K562 (cell line): ENCODE measurements at regions not wholly inside any gene's neighbourhood (a gene's known extent, or its start where the extent isn't known, plus 50 kb on each side); places are given as distances from the start of the nearest gene placed in this dataset.

Experiments
- ATAC-seq: fragments of 200-7000 bp; cut with Tn5 transposase; 3 replicates; pipeline ENCODE4 v1.9.1; 2020; ENCODE audit warnings: moderate library complexity
- BruUV-seq: library from RNA; stranded (reverse); fragments of 400-500 nt; replicated peaks from 2 replicates; lab custom pipeline; 2021; lab: Mats Ljungman, UMichigan
- CTCF ChIA-PET: fragments of 300-600 bp; formaldehyde crosslinking; extraction: SDS; loops from one replicate; lab custom pipeline; 2021; ENCODE audit warnings: low intra/inter-chr PET ratio; lab: Yijun Ruan, JAX
- POLR2A ChIA-PET: fragments of 300-600, 350-650 bp; sonication (Branson Sonifier 250); formaldehyde crosslinking; extraction: SDS; loops from one replicate; lab custom pipeline; 2021; ENCODE audit warnings: antibody characterized with exemption, inconsistent platforms; lab: Yijun Ruan, JAX
- DNase-seq, 4 experiments: peaks; one replicate each; pipeline versions ENCODE4 v3.0.0 to v3.0.0-alpha.2; 2011 to 2018; ENCODE audit warnings: low spot score in 3 of 4, mixed read lengths in 3 of 4; ENCODE audit errors: extremely low read depth in 1 of 4
- FAIRE-seq: peaks from 2 replicates; lab custom pipeline; 2011; peaks lifted over from hg19 to GRCh38; lab: Jason Lieb, UNC
- H2AFZ ChIP-seq: 2 replicates; pipeline ENCODE4 v1.6.0; 2011; ENCODE audit warnings: low read depth, low read length, control low read depth, inconsistent platforms
- H3K27ac ChIP-seq: fragments of 200-600 bp; 3 replicates; pipeline ENCODE4 v1.8.0; 2011; ENCODE audit warnings: low read depth, mild to moderate bottlenecking, control low read depth, inconsistent platforms, low read length, moderate library complexity, mixed read lengths; ENCODE audit errors: extremely low read depth
- H3K27me3 ChIP-seq, 2 experiments: fragments of 300-600 bp in 1 of 2; 2 replicates in 1 of 2; 3 replicates in 1 of 2; pipeline versions ENCODE4 v1.6.0 to v1.8.0; 2011; ENCODE audit warnings: inconsistent platforms in 2 of 2, low read length in 2 of 2, mild to moderate bottlenecking in 1 of 2, mixed read lengths in 1 of 2, moderate library complexity in 1 of 2; ENCODE audit not compliant: control insufficient read depth in 2 of 2, insufficient read depth in 2 of 2
- H3K36me3 ChIP-seq: fragments of 300-600 bp; 3 replicates; pipeline ENCODE4 v1.8.0; 2011; ENCODE audit warnings: mild to moderate bottlenecking, low read length, inconsistent platforms; ENCODE audit not compliant: control insufficient read depth, insufficient read depth
- H3K4me1 ChIP-seq, 2 experiments: fragments of 200-600 bp in 1 of 2; replicated peaks in 1 of 2; 2 replicates in 1 of 2; 3 replicates in 1 of 2; pipeline versions ENCODE4 v1.5.1 to v1.8.0; 2011; ENCODE audit warnings: inconsistent platforms in 2 of 2, low read length in 2 of 2, mild to moderate bottlenecking in 1 of 2, mixed read lengths in 1 of 2, moderate library complexity in 1 of 2; ENCODE audit not compliant: control insufficient read depth in 2 of 2, insufficient read depth in 2 of 2
- H3K4me2 ChIP-seq: 2 replicates; pipeline ENCODE4 v1.6.1; 2011; ENCODE audit warnings: low read length, control low read depth, inconsistent platforms, mixed read lengths; ENCODE audit not compliant: insufficient read depth
- H3K4me3 ChIP-seq: fragments of 200-600 bp; sonication (generic), shearing (Covaris generic); 2 replicates; pipeline ENCODE4 v1.5.1; 2016; ENCODE audit warnings: control low read depth, inconsistent platforms
- H3K79me2 ChIP-seq: fragments of 200-600 bp; 3 replicates; pipeline ENCODE4 v1.8.0; 2011; ENCODE audit warnings: low read length, inconsistent platforms; ENCODE audit not compliant: control insufficient read depth, insufficient read depth
- H3K9ac ChIP-seq, 2 experiments: 2 replicates each; pipeline versions ENCODE4 v1.6.0 to v1.6.1; 2011; ENCODE audit warnings: low read depth in 2 of 2, low read length in 2 of 2, control low read depth in 1 of 2, inconsistent platforms in 1 of 2, mild to moderate bottlenecking in 1 of 2, mixed read lengths in 1 of 2; ENCODE audit not compliant: insufficient read depth in 1 of 2
- H3K9me1 ChIP-seq: one replicate; pipeline ENCODE4 v1.6.0; 2011; ENCODE audit warnings: inconsistent platforms, mild to moderate bottlenecking, low read length, moderate library complexity; ENCODE audit not compliant: control insufficient read depth, insufficient read depth
- H3K9me3 ChIP-seq: replicated peaks from 2 replicates; pipeline ENCODE4 v1.5.1; 2011; ENCODE audit warnings: low read depth, low read length, inconsistent platforms; ENCODE audit not compliant: control insufficient read depth, insufficient read depth
- H4K20me1 ChIP-seq: replicated peaks from 2 replicates; pipeline ENCODE4 v1.6.1; 2011; ENCODE audit warnings: low read length, inconsistent platforms, mixed read lengths; ENCODE audit not compliant: control insufficient read depth, insufficient read depth
- CBFB ChIP-seq: sonication (generic); formaldehyde crosslinking; IDR thresholded peaks from 2 replicates; pipeline ENCODE4 v1.4.0; 2020; ENCODE audit warnings: mild to moderate bottlenecking, missing genetic modification reagents
- GATAD2B ChIP-seq: fragments of 450-650 bp; IDR thresholded peaks from 2 replicates; pipeline ENCODE4 v1.6.1; 2017; ENCODE audit warnings: mild to moderate bottlenecking, borderline replicate concordance
- HDAC1 ChIP-seq, 2 experiments: fragments of 450-650 bp; IDR thresholded peaks; 2 replicates each; pipeline ENCODE4 v1.6.1; 2016 to 2017; ENCODE audit warnings: inconsistent platforms in 1 of 2, mild to moderate bottlenecking in 1 of 2, moderate library complexity in 1 of 2
- SMARCA5 ChIP-seq: fragments of 450-650 bp; IDR thresholded peaks from 2 replicates; pipeline ENCODE4 v1.6.1; 2016
- SRSF1 ChIP-seq: fragments of 200-400 bp; formaldehyde crosslinking; IDR thresholded peaks from 2 replicates; pipeline ENCODE4 v1.6.1; 2017; ENCODE audit warnings: mild to moderate bottlenecking, low read depth, low read length, moderate library complexity
- STAT5B ChIP-seq: fragments of 250-450 bp; sonication (Bioruptor Pico); IDR thresholded peaks from 2 replicates; pipeline ENCODE4 v1.8.0; 2021; ENCODE audit warnings: mild to moderate bottlenecking, inconsistent platforms
- ZFP36 ChIP-seq: fragments of 150-350 bp; IDR thresholded peaks from 2 replicates; pipeline ENCODE4 v1.6.1; 2018; ENCODE audit warnings: low read length, low read depth; ENCODE audit not compliant: partially characterized antibody
- ZNF253 ChIP-seq: fragments of 250-450 bp; sonication (Bioruptor Pico); conservative IDR thresholded peaks from 2 replicates; pipeline ENCODE4 v1.6.1; 2021; ENCODE audit warnings: mild to moderate bottlenecking
- ZNF695 ChIP-seq: fragments of 450-650 bp; formaldehyde crosslinking; IDR thresholded peaks from 2 replicates; pipeline ENCODE4 v1.4.0; 2020; ENCODE audit warnings: mild to moderate bottlenecking, moderate library complexity
- WGBS: fragments of 100-300 bp; shearing (Covaris generic); methylation state at CpG from one replicate; pipeline ENCODE4 v1.1.6; 2016; ENCODE audit warnings: low coverage, mixed read lengths; ENCODE audit not compliant: insufficient coverage; ENCODE audit errors: missing lambda C conversion rate; 5-methylcytosine and 5-hydroxymethylcytosine counted together
- in situ Hi-C: fragments of 300-500 bp; cut with MboI; formaldehyde crosslinking; loops from 4 replicates; pipeline ENCODE4 v1.15.0; 2018; ENCODE audit warnings: inconsistent platforms, mixed read lengths
- intact Hi-C: fragments of 100-400 bp; cut with micrococcal nuclease; formaldehyde crosslinking; loops from 2 replicates; pipeline ENCODE4 v1.14.2; 2022
- TF ChIP-seq, protein P1 (sequence below): IDR thresholded peaks from 2 replicates; pipeline ENCODE4 v1.6.1; 2011; ENCODE audit warnings: borderline replicate concordance, low read depth, mild to moderate bottlenecking, moderate library complexity, low read length; ENCODE audit not compliant: insufficient read depth, poor library complexity, severe bottlenecking
- TF ChIP-seq, protein P2 (sequence below): sonication (generic); formaldehyde crosslinking; IDR thresholded peaks from 2 replicates; pipeline ENCODE4 v1.8.1; 2023; ENCODE audit warnings: mild to moderate bottlenecking, missing genetic modification reagents

- TF ChIP-seq SRSF1 (no peak), HDAC1 (IDR thresholded peaks at IDR 0.05) (no peak), CBFB (no peak), ZNF253 (CRISPR knock-in tag) (no peak)
- TF ChIP-seq, protein P1, sequence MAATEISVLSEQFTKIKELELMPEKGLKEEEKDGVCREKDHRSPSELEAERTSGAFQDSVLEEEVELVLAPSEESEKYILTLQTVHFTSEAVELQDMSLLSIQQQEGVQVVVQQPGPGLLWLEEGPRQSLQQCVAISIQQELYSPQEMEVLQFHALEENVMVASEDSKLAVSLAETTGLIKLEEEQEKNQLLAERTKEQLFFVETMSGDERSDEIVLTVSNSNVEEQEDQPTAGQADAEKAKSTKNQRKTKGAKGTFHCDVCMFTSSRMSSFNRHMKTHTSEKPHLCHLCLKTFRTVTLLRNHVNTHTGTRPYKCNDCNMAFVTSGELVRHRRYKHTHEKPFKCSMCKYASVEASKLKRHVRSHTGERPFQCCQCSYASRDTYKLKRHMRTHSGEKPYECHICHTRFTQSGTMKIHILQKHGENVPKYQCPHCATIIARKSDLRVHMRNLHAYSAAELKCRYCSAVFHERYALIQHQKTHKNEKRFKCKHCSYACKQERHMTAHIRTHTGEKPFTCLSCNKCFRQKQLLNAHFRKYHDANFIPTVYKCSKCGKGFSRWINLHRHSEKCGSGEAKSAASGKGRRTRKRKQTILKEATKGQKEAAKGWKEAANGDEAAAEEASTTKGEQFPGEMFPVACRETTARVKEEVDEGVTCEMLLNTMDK = no peak
- TF ChIP-seq, protein P2, sequence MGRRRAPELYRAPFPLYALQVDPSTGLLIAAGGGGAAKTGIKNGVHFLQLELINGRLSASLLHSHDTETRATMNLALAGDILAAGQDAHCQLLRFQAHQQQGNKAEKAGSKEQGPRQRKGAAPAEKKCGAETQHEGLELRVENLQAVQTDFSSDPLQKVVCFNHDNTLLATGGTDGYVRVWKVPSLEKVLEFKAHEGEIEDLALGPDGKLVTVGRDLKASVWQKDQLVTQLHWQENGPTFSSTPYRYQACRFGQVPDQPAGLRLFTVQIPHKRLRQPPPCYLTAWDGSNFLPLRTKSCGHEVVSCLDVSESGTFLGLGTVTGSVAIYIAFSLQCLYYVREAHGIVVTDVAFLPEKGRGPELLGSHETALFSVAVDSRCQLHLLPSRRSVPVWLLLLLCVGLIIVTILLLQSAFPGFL = no peak
Measured at GRCh38 chr3:147729641-147730040, 320.5 kb downstream of the ZIC1 start (continued).

DNA sequence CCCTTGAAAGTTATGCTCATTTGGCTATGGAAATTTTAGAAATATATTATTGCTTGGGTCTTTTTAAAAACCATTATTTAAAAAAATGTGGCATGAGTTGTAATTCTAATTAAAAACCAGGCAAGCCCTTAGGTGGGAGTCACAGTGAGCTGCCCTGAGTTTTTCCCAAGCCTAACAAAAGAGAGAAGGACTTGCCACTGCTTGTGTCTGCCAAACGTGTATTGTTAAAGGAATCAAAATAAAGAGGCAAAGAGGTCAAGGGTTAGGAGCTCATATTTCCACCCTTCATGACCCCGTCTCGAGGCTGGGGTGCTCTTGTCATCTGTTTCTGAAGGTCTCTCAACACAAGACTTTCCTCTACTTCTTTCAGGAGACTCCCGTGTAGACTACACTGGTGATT lies 321.1 kb downstream of the ZIC1 start:
- no peak for ATAC-seq
- ChIA-PET CTCF (no interaction called here), POLR2A (no interaction called here)
- Histone ChIP-seq H3K27me3 (no peaks in the 10 kb centered on the region), H3K79me2 (no peaks in the 10 kb centered on the region), H3K4me1 (no peaks in the 10 kb centered on the region), H3K9me1 (no peaks in the 10 kb centered on the region), H3K36me3 (no peaks in the 10 kb centered on the region), H3K9me3 (no peaks in the 10 kb centered on the region), H3K27ac (no peak overlapping the region), H3K4me2 (no peak overlapping the region), H3K4me3 (no peak overlapping the region), H4K20me1 (no peaks in the 10 kb centered on the region), H3K9ac (no peak overlapping the region), H2AFZ (no peak overlapping the region)
- WGBS = 3% methylated on average over 4 of the region's 4 CpGs
- DNase-seq = no peak
- no TSS peak for BruUV-seq
- intact Hi-C loops (no loop called here), in situ Hi-C loops (no loop called here)
- FAIRE-seq = no peak
- TF ChIP-seq ZNF695 (CRISPR knock-in tag) (no peak), GATAD2B (no peak), SMARCA5 (no peak), STAT5B (CRISPR knock-in tag) (no peak), ZFP36 (no peak)
